ENCODE measurements at regions not wholly inside any gene's neighbourhood (a gene's known extent, or its start where the extent isn't known, plus 50 kb on each side); places are given as distances from the start of the nearest gene placed in this dataset.

DNA sequence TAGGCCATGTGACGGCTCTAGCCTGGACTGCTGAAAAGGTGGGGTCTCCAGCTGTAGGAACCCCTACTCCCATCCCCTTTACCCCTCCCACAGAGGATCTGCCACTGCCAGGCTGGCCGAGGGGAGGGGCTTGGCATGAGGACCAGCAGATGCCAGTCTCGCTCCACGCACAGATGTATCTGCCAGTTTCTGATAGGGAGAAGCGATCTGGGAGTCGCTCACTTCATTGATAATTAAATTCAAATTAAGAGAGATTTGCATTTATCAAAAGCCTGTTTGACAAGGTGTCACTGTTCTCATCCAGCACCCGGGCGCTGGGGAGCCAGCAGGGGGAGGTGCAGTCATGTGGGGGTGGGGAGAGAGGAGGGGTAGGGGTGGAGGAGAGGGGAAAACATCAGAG, 217.6 kb upstream of the MYL2 start:
- H3K4me1 ChIP-seq = no peaks in the 10 kb centered on the region
- no peak overlapping the region for H3K27ac ChIP-seq
- ATAC-seq (no peak), DNase-seq (ENCODE audit: low read depth in 1 of 2, low spot score in 1 of 2) (no peak), FAIRE-seq (no peak)
- H3K4me3 ChIP-seq = no peak overlapping the region
- ChIA-PET POLR2A (no interaction called here), CTCF (no interaction called here)
- no peaks in the 10 kb centered on the region for H3K9me3 ChIP-seq
- TF ChIP-seq, protein P1, sequence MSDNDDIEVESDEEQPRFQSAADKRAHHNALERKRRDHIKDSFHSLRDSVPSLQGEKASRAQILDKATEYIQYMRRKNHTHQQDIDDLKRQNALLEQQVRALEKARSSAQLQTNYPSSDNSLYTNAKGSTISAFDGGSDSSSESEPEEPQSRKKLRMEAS (IDR thresholded peaks at IDR 0.05) = no peak
- TF ChIP-seq RCOR1 (IDR thresholded peaks at IDR 0.05; ENCODE audit: low read depth, low read length) (no peak), TFCP2L1 (CRISPR knock-in tag; IDR thresholded peaks at IDR 0.05) (no peak), ZSCAN20 (CRISPR knock-in tag; IDR thresholded peaks at IDR 0.05) (no peak), RNF2 (IDR thresholded peaks at IDR 0.05; ENCODE audit: borderline replicate concordance, low read depth) (no peak), TP53 (CRISPR knock-in tag; IDR thresholded peaks at IDR 0.05) (no peak), CHD4 (IDR thresholded peaks at IDR 0.05; ENCODE audit: borderline replicate concordance) (no peak), RFX5 (IDR thresholded peaks at IDR 0.05) (no peak), POLR2A (IDR thresholded peaks at IDR 0.05; ENCODE audit: low read length) (no peak), RAD21 (conservative IDR thresholded peaks at IDR 0.05 in 1 of 2, IDR thresholded peaks at IDR 0.05 in 1 of 2) (no peak), JUNB (IDR thresholded peaks at IDR 0.05) (no peak), NPAS2 (CRISPR knock-in tag; IDR thresholded peaks at IDR 0.05; ENCODE audit: borderline replicate concordance) (no peak), GATA3 (IDR thresholded peaks at IDR 0.05; ENCODE audit: borderline replicate concordance) (no peak)
- TF ChIP-seq, protein P2, sequence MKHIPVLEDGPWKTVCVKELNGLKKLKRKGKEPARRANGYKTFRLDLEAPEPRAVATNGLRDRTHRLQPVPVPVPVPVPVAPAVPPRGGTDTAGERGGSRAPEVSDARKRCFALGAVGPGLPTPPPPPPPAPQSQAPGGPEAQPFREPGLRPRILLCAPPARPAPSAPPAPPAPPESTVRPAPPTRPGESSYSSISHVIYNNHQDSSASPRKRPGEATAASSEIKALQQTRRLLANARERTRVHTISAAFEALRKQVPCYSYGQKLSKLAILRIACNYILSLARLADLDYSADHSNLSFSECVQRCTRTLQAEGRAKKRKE (CRISPR knock-in tag; IDR thresholded peaks at IDR 0.05; ENCODE audit: low read depth) = no peak
- TF ChIP-seq, protein P3, sequence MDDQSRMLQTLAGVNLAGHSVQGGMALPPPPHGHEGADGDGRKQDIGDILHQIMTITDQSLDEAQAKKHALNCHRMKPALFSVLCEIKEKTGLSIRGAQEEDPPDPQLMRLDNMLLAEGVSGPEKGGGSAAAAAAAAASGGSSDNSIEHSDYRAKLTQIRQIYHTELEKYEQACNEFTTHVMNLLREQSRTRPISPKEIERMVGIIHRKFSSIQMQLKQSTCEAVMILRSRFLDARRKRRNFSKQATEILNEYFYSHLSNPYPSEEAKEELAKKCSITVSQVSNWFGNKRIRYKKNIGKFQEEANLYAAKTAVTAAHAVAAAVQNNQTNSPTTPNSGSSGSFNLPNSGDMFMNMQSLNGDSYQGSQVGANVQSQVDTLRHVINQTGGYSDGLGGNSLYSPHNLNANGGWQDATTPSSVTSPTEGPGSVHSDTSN (IDR thresholded peaks at IDR 0.05) = no peak
- H3K4me2 ChIP-seq = no peak overlapping the region
- WGBS (ENCODE audit: missing lambda C conversion rate) = 31% methylated on average over 8 of the region's 8 CpGs

DNA sequence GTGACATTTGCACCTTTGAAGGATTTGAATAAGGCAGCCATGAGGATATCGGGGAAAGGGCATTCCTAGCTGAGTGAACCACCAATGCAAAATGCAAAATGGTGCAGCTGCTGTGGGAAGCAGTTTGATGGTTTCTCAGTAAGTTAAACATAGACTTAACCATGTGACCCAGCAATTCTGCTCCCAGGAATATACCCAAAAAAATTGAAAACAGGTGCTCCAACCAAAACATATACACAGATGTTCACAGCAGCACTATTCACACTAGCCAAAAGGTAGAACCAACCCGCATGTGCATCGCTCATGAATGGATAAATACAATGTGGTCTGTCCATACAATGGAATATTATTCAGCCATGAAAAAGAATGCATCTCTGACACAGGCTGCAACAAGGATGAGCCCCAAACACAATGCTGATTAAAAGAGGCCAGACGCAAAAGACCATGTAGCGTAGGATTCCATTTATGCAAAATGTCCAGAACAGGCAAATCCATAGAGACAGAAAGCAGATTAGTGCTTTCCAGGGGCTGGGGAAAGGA, 215.0 kb upstream of the MYL2 start:
- H3K4me1 ChIP-seq = no peaks in the 10 kb centered on the region
- POLR2A ChIA-PET = no interaction called here
- no peak overlapping the region for H3K4me2 ChIP-seq
- no peak overlapping the region for H3K4me3 ChIP-seq
- H3K27ac ChIP-seq = no peak overlapping the region
- no peak for ATAC-seq
- no peak for DNase-seq (ENCODE audit: low read depth in 1 of 2, low spot score in 1 of 2)
- CTCF ChIA-PET = interaction anchor here (1.6 kb wide), 1 partner anchor 112 kb away, joined by 5 read pairs; no protein-coding TSS in a partner anchor
- no peaks in the 10 kb centered on the region for H3K9me3 ChIP-seq
- no peak for FAIRE-seq
- no peak for TF ChIP-seq NFE2L2 (conservative IDR thresholded peaks at IDR 0.05; ENCODE audit: low read length)
- TF ChIP-seq, protein P4, sequence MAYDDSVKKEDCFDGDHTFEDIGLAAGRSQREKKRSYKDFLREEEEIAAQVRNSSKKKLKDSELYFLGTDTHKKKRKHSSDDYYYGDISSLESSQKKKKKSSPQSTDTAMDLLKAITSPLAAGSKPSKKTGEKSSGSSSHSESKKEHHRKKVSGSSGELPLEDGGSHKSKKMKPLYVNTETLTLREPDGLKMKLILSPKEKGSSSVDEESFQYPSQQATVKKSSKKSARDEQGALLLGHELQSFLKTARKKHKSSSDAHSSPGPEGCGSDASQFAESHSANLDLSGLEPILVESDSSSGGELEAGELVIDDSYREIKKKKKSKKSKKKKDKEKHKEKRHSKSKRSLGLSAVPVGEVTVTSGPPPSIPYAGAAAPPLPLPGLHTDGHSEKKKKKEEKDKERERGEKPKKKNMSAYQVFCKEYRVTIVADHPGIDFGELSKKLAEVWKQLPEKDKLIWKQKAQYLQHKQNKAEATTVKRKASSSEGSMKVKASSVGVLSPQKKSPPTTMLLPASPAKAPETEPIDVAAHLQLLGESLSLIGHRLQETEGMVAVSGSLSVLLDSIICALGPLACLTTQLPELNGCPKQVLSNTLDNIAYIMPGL (CRISPR knock-in tag; IDR thresholded peaks at IDR 0.05; ENCODE audit: borderline replicate concordance) = no peak
- TF ChIP-seq NPAS2 (CRISPR knock-in tag; IDR thresholded peaks at IDR 0.05; ENCODE audit: borderline replicate concordance) = no peak
- no peak for TF ChIP-seq CHD2 (IDR thresholded peaks at IDR 0.05; ENCODE audit: low read length, partially characterized antibody)
- TF ChIP-seq, protein P5, sequence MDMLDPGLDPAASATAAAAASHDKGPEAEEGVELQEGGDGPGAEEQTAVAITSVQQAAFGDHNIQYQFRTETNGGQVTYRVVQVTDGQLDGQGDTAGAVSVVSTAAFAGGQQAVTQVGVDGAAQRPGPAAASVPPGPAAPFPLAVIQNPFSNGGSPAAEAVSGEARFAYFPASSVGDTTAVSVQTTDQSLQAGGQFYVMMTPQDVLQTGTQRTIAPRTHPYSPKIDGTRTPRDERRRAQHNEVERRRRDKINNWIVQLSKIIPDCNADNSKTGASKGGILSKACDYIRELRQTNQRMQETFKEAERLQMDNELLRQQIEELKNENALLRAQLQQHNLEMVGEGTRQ (IDR thresholded peaks at IDR 0.05) = no peak
- TF ChIP-seq GATA3 (IDR thresholded peaks at IDR 0.05; ENCODE audit: borderline replicate concordance) = no peak
- TF ChIP-seq, protein P3 (IDR thresholded peaks at IDR 0.05) = no peak
- TF ChIP-seq, protein P6, sequence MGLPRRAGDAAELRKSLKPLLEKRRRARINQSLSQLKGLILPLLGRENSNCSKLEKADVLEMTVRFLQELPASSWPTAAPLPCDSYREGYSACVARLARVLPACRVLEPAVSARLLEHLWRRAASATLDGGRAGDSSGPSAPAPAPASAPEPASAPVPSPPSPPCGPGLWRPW (IDR thresholded peaks at IDR 0.05) = no peak
- no peak for TF ChIP-seq BHLHE40 (IDR thresholded peaks at IDR 0.05; ENCODE audit: low read depth, low read length)
- TF ChIP-seq NR3C1 (IDR thresholded peaks at IDR 0.05) = no peak
- WGBS (ENCODE audit: missing lambda C conversion rate) = 44% methylated on average over 5 of the region's 5 CpGs

Measured in A549 (cell line).